Ovary (tissue), 3 donors: ENCODE measurements at regions not wholly inside any gene's neighbourhood (a gene's known extent, or its start where the extent isn't known, plus 50 kb on each side); places are given as distances from the start of the nearest gene placed in this dataset.

Source experiments
- EP300 ChIP-seq: sonication (generic); formaldehyde crosslinking; IDR thresholded peaks from one replicate; pipeline ENCODE4 v1.6.1; 2017; ENCODE audit warnings: antibody characterized with exemption
- POLR2A ChIP-seq: fragments of 450-650 bp; IDR thresholded peaks from one replicate; pipeline ENCODE4 v1.6.1; 2017; ENCODE audit warnings: antibody characterized with exemption, mild to moderate bottlenecking, moderate library complexity
- TF ChIP-seq, protein P1 (sequence below), 3 donors: fragments of 450-650 bp in 2 of 3; fragments of 200-600 bp in 1 of 3; IDR thresholded peaks; one replicate each; pipeline versions ENCODE4 v1.5.1 to v1.8.0; 2016 to 2022; ENCODE audit warnings: antibody characterized with exemption in 3 of 3, mild to moderate bottlenecking in 1 of 3
- donor health status: DM: no; HTN: no; CAD: no.

DNA sequence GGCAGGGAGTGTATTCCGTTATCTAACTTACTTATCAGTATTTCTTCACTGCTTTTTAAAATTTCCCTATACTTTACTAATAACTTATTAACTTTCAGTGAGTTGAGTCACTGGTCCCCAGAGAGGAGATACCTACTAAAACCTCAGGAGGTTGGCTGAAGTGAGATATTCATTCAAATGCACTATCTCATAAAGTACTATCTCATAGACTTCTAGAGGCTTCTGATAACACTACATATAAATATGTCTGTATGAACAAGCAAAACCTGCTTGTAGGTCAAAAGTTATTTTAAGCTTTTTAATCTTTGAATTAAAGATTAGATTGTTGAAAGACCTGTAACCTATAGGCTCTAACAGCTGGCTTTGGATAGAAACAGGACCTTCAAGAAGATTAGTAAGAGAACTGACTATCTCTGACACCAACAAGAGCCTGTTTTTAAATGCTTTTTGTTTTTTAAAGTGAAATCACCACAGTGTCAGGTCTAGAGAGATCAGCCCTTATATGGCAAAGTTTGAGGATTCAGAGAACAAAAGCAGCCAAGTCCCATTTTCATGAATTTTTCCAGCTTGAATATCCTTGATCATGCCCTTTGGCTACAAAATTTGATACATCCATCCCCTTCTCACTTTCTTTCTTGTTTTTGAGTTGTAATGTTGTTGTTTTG lies 242.2 kb downstream of the ARL4A start:
- TF ChIP-seq, protein P1, sequence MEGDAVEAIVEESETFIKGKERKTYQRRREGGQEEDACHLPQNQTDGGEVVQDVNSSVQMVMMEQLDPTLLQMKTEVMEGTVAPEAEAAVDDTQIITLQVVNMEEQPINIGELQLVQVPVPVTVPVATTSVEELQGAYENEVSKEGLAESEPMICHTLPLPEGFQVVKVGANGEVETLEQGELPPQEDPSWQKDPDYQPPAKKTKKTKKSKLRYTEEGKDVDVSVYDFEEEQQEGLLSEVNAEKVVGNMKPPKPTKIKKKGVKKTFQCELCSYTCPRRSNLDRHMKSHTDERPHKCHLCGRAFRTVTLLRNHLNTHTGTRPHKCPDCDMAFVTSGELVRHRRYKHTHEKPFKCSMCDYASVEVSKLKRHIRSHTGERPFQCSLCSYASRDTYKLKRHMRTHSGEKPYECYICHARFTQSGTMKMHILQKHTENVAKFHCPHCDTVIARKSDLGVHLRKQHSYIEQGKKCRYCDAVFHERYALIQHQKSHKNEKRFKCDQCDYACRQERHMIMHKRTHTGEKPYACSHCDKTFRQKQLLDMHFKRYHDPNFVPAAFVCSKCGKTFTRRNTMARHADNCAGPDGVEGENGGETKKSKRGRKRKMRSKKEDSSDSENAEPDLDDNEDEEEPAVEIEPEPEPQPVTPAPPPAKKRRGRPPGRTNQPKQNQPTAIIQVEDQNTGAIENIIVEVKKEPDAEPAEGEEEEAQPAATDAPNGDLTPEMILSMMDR (IDR thresholded peaks at IDR 0.05): no peak
- TF ChIP-seq POLR2A: no peak
- TF ChIP-seq EP300: no peak
